GM19438 (cell line): ENCODE measurements at regions not wholly inside any gene's neighbourhood (a gene's known extent, or its start where the extent isn't known, plus 50 kb on each side); places are given as distances from the start of the nearest gene placed in this dataset.
"Not testable (repeated sequence)": the region's sequence is repeated elsewhere in the genome, so short reads cannot be mapped to it uniquely, and the experiment has no call there.

ENCODE experiments used
- ATAC-seq: cut with Tn5 transposase; IDR thresholded peaks from one replicate; pipeline ENCODE4 v1.9.1; 2021; ENCODE audit warnings: low read depth; ENCODE audit not compliant: unreplicated experiment

DNA sequence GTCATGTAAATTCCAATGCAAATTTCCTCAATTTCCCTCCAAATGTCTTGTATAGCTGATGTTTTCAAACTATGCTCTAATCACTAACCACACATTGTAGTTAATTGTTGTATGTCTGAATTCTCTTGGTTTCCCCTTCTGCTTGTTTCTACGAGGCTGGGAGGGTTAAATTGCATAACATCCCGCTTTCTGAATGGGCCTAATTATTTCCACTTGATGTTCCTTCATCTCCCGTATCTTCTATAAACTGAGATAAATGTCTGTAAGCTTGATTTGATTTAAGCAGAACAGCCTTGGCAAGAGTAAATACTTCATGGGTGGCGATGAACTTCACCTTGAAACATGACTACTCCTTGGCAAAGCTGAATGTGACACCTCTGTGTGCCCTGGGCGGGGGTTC lies 72.2 kb downstream of the SERINC2 start:
- no peak for ATAC-seq

DNA sequence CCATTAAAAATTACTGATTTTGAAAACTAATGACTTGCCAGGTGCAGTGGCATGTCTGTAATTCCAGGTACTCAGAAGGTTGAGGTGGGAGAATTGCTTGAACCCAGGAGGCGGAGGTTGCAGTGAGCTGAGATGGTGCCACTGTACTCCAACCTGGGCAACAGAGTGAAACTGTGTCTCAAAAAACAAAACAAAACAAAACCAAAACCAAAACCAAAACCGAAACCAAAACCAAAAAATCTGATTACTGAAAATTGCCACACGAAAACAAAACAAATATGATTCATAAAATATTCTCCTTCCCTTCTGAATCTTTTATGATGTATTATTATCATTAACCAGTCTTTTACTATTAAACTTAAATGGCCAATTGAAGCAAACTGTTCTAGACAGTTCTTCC lies 74.1 kb downstream of the SERINC2 start:
- no peak for ATAC-seq

DNA sequence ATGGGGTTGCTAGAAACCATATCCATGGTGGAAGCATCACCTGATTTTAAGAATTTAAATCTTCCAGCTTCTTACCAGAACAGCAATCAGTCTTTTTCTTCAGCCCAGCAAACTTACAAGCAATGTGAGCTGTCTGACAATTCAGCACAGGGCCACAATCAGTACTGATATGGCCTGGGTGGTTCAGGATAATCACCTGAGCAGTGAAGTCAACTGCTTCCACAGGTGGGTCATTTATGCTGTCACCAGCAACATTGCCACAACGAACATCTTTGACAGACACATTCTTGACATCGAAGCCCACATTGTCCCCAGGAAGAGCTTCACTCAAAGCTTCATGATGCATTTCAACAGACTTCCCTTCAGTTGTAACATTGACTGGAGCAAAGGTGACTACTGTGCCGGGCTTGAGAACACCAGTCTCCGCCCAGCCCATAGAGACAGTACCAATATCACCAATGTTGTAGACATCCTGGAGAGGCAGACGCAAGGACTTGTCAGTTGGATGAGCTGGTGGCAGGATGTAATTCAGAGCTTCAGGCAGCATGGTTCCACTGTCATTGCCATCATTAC lies 74.8 kb downstream of the SERINC2 start:
- ATAC-seq: no peak

DNA sequence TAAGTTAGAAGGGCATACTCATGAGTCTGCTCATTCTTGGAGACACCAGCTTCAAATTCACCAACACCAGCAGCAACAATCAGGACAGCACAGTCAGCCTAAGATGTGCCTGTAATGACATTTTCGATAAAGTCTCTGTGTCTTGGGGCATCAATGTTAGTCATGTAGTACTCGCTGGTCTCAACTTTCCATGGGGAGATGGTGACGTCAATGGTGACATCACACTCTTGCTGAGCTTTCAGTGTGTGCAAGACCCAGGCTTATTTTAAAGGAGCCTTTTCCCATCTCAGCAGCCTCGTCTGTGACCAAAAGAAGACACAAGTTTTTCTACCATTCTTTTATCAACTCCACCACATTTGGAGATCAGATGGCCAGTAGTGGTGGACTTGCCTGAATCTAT lies 75.5 kb downstream of the SERINC2 start:
- no peak for ATAC-seq

DNA sequence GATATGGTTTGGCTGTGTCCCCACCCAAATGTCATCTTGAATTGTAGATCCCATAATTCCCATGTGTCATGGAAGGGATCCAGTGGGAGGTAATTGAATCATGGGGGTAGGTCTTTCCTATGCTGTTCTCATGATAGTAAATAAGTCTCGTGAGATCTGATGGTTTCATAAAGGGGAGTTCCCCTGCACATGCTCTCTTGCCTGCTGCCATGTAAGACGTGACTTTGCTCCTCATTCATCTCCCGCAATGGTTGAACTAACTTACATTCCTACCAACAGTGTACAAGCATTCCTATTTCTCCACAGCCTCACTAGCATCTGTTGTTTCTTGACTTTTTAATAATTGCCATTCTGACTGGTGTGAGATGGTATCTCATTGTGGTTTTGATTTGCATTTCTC lies 76.6 kb downstream of the SERINC2 start:
- ATAC-seq: not testable (repeated sequence)

DNA sequence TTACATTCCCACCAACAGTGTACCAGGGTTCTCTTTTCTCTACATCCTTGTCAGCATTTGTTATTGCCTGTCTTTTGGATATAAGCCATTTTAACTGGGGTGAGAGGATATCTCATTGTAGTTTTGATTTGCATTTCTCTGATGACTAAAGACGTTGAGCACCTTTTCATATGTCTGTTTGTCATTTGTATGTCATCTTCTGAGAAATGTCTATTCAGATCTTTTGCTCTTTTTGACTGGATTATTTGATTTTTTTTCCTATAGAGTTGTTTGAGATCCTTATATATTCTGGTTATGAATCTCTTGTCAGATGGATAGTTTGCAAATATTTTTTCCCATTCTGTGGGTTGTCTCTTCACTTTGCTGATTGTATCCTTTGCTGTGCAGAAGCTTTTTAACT lies 77.6 kb downstream of the SERINC2 start:
- ATAC-seq: not testable (repeated sequence)

DNA sequence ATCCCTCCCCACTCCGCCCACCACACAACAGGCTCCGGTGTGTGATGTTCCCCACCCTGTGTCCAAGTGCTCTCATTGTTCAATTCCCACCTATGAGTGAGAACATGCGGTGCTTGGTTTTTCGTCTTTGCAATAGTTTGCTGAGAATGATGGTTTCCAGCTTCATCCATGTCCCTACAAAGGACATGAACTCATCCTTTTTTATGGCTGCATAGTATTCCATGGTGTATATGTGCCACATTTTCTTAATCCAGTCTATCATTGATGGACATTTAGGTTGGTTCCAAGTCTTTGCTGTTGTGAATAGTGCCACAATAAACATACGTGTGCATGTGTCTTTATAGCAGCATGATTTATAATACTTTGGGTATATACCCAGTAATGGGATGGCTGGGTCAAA lies 81.0 kb upstream of the TINAGL1 start:
- not testable (repeated sequence) for ATAC-seq

DNA sequence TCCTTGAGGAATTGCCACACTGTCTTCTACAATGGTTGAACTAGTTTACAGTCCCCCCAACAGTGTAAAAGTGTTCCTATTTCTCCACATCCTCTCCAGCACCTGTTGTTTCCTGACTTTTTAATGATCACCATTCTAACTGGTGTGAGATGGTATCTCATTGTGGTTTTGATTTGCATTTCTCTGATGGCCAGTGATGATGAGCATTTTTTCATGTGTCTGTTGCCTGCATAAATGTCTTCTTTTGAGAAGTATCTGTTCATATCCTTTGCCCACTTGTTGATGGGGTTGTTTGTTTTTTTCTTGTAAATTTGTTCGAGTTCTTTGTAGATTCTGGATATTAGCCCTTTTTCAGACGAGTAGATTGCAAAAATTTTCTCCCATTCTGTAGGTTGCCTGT lies 80.5 kb upstream of the TINAGL1 start:
- not testable (repeated sequence) for ATAC-seq

DNA sequence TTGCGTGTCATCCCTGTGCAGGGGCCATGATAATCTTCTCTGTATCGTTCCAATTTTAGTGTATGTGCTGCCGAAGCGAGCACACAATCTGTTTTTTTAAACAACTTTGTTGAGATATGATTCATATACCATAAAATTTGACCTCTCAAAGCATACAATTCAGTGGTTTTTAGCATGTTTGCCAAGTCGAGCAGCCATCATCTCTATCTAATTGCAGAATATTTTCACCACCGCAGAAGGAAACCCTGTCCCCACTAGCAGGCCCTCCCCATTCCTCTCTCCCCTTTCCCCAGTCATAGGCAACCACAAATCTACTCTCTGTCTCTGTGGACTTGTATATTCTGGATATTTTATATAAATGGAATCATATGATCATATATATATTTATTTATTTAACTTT lies 78.7 kb upstream of the TINAGL1 start:
- no peak for ATAC-seq

DNA sequence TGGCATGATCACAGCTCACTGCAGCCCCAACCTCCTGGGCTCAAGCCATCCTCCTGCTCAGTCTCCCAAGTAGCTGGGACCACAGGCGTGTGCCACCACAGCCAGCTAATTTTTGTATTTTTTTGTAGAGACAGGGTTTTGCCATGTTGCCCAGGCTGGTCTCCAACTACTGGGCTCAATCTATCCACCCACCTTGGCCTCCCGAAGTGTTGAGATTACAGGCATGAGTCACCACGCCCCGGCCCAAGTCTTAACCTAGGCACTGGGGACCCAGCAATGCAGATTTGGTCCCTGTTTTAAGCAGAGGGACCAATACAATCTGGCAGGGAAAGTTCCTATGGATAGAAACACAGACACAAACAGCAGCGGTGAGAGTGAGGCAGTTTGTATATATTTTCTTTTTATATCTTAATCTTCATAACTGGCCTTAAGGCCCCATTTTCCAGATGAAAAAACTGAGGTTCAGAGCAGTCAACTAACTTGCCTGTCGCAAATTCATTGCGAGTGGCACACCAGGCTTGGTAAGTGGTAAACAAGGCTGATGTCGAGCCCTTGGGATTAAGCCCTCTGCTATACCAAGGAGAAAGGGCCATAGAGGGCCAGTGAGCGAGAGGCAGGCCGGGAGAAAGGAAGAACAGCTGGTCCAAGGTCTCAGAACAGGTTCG lies 77.8 kb upstream of the TINAGL1 start:
- ATAC-seq: no peak

DNA sequence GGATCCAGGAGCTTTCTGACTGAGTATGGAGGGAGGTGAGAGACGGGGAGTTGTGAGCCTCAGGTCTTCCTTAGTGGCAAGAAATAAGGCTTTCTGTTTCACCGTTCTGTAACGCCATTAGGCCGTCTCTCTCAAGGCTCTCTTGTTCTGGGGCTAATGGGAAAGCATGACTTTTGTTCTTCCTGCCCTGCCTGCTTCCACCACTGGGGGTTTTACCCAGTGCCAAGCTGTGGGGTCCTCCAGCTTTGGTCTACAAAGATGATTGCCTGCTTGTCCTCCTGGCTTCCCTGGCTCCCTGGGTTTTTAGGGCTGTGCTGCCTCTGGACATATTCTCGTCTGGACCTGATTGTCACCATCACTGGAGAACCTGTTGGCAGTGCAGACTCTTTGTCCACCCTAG lies 74.8 kb upstream of the TINAGL1 start:
- ATAC-seq: no peak

DNA sequence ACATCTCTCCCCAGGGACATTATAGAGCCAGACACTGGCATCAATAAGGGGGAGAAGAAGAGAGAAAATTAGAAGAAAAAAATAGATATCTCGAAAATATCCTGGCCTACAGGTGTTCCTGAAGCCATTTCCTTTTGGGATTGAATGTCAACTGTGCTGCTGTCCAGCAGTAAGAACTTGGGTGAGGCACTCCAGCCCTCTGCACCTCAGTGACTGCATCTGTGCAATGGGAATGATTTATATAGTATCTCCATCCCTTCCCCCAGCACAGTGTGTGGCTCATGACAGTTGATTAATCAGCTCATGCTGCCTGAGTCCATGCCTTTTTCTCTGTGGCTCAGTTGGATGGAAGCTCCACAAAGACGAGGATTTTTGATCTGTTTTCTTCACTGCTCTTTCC lies 74.1 kb upstream of the TINAGL1 start:
- no peak for ATAC-seq

DNA sequence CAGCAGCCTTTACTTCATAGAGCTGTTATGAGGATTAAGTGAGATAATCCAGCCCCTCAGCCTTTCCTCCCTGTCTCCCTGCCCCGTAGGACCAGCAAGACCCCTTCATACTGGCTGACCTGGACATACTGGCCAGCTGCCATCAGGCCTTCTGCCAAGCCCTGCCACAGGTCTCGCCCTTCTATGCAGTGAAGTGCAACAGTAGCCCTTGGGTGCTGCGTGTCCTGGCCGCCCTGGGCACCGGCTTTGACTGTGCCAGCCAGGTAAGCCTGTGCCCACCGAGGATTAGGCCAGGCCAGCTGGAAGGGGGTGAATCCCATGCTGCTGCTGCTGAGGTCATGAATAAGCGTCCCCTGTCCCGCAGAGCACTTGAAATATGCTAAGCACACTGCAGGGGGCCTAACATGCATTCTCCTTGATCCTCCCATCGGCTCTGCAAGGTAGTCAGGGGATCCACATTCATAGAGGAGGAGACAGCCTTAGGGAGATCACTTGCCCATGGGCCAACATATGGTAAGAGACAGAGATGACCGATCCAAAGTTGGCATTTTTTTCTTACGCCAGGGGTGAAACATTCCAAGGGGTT lies 73.3 kb upstream of the TINAGL1 start:
- no peak for ATAC-seq

DNA sequence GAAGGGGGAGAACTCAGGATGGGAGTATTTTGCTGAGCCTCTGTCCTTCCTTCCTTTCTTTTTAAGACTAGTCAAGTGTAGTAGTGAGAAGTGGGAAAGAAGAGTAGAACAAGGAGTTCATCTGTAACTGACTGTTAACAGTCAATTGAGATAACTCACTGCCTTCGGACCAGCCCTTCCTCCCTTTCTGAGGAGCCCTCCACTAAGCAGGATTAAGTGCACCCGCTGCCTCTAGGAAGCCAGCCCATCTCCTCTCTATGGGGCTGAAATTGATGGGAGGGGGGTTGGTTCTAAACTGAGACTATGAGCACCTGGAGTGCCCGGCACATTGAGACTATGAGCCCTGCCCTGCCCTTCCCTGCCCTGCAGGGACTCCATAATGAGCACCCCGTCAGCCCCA lies 72.7 kb upstream of the TINAGL1 start:
- ATAC-seq: no peak

DNA sequence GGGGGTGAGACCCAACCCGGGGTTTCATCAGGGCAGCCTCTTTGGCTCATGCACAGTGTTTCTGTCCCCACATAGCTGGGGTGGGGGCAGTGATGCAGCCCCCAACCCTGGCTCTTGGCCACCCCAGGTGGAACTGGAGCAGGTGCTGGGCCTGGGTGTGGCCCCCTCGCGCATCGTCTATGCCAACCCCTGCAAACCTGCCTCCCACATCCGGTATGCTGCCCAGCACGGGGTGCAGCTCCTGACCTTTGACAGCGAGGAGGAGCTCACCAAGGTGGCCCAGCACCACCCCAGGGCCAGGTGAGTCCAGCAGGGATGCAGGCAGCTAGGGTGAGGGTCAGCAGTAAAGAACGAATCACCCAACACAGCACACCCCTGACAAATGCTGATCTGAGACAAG lies 72.3 kb upstream of the TINAGL1 start:
- ATAC-seq: no peak

DNA sequence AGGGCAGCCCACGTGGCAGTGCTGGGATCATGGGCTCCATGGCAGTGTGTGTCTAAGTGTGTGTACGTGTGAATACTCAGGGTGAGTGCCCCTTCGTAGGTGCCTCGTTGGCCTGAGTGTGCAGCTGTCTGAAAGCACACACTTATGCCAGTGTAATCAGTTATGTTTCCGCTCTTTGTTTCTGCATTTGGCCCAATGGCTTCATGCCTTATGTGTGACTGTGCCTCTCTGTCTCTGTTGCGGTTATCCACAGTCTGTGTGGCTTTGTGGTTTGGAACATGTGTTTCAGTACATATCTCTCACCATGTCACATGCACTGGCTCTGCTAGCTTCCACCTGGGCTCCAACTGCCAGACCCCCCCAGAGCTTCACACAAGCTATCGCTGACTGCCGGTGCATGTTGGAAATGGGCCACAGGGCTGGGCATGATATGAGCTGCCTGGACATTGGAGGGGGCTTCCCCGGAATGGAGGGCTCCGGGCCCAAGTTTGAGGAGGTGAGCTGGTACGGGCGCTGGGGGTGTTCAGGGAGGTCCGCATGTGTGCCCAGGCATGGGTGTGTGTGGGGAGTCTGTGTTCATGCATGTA lies 70.3 kb upstream of the TINAGL1 start:
- peak; percentile 56 for ATAC-seq

DNA sequence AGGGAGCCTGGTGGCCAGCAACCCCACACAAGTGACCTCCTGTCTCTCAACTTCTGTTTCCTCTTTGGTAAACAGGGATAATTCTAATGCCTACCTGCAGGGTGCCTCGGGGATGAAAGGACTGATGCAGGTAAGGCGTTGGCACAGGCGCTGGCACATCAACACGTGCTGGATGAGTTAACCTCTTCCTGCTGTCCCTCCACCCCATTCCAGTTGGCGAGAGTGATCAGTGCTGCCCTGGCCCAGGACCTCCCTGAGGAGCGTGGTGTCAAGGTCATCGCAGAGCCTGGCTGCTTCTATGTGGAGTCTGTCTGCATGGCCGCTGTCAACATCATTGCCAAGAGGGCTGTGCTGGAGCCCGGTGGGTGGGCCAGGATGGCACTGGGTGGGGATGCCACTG lies 69.1 kb upstream of the TINAGL1 start:
- ATAC-seq: no peak

DNA sequence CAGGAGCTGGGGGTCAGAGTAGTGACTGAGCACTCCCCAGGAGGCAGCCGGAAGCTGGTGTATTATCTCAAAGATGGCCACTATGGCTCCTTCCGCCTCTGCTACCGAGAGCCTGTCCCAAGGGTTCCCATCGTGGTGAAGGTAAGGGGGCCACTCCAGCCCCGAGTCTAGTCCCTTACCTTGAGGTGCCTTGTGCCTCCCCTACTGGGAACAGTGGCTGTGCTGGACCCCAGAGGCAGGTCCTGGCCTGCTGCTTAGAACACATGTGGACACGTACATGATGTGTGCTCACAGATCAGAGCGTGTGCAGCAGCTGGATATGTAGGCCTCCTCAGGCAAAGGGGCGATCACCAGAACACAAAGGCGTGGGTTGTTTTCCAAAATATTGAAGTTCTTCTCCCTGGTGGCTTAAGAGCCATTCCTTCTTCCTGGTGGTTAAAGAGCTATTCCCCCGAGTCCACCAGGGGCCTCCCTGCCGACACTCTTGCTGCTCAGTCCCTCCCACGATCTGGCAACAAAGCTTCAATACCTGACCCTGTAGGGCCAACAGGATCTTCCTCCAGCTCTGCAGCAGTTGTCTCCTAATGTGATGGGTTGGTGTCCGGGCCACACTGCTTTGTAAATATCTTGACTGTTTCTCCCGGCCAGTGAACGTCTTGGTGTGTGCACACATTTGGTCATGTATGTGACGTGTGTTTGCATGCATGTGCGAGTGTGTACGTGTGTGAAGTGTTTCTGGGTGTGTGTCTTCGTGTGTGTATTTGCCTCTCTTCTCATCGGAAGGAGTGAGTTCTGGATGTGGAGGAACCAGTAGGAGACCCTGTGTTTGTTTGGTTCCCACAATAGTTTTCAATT lies 68.4 kb upstream of the TINAGL1 start:
- no peak for ATAC-seq

DNA sequence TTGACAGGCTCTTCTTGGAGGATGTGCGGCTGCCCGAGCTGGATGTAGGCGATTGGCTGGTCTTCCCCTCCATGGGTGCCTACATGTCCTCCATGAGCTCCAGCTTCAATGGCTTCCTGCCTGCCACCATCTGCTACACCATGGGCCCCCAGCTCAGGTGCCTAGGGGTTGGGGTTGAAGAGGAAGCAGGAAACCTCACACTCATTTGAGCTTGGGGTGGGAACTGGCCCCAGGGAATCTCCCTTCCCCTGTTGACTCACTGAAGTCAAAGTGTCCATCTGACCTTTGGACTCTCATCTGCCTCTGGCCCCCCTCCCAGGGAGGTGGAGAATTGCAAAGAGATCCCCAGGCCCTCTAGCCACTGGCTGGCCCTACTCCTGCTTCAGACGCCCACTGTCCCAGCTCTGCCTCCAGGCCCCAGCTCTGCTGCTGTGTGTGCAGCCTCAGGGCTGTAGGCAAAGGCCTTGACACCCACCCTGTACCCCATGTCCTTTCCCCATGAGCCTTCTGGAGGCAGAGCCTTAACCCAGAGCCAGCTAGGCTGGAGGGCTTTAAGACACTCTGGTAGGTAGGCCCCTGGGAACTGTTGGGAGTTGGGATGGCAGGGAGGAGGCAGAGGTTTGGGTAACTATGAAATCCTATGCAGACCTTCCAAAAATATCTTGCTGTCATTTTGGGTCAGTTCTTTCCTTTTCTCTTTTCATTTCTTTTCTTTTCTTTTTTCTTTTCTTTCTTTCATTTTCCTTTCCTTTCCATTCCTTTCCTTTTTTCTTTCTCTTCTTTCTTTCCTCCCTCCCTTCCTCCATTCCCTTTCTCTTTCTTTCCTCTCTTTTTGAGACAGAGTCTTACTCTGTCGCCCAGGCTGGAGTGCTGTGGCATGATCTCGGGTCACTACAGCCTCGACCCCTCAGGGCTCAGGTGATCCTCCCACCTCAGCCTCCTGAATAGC lies 66.9 kb upstream of the TINAGL1 start:
- ATAC-seq: no peak

DNA sequence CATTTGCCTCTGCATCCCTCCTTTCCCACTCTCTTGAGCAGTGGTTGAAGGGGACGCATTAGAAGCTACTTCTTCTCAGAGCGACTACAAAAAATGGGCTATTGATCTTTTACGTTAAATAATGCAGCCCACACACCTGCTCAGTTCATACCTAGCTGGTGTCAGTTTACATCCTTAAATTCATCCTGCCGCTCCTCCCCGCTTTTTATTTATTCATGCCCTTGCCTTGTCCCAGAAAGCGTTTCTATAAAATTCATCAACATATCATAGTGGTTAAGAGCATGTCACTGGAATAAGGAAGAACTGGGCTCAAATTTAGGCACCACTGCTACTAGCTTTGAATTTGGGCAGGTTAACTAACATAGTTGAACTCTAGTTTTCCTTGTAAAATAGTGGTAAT lies 66.0 kb upstream of the TINAGL1 start:
- no peak for ATAC-seq
